Spleen (tissue), 11 donors: ENCODE measurements at regions not wholly inside any gene's neighbourhood (a gene's known extent, or its start where the extent isn't known, plus 50 kb on each side); places are given as distances from the start of the nearest gene placed in this dataset.
A peak's percentile ranks its signal among the peaks of the same experiment; 100 is the strongest.

Experiments used
- DNase-seq: peaks from one replicate; pipeline ENCODE4 v3.0.0-alpha.2; 2020
- H3K27ac ChIP-seq, 8 donors: fragments of 200-600 bp; sonication (generic) in 7 of 8; 1 replicate in 4 of 8; 2 replicates in 4 of 8; pipeline versions ENCODE4 v1.5.0 to v1.8.0; 2016 to 2021; ENCODE audit warnings: inconsistent platforms in 4 of 8, mild to moderate bottlenecking in 4 of 8, moderate library complexity in 1 of 8
- H3K27me3 ChIP-seq, 7 donors: fragments of 200-600 bp; sonication (generic) in 6 of 7; replicated peaks in 1 of 7; 1 replicate in 4 of 7; 2 replicates in 3 of 7; pipeline versions ENCODE4 v1.5.0 to v1.8.0; 2016 to 2021; ENCODE audit warnings: inconsistent platforms in 3 of 7, mild to moderate bottlenecking in 1 of 7
- H3K36me3 ChIP-seq, 6 donors: fragments of 200-600 bp; sonication (generic) in 5 of 6; 1 replicate in 4 of 6; 2 replicates in 2 of 6; pipeline versions ENCODE4 v1.5.0 to v1.8.0; 2016 to 2021; ENCODE audit warnings: inconsistent platforms in 2 of 6
- H3K4me1 ChIP-seq, 6 donors: fragments of 200-600 bp; sonication (generic) in 5 of 6; 1 replicate in 3 of 6; 2 replicates in 3 of 6; pipeline versions ENCODE4 v1.5.0 to v1.8.0; 2016 to 2021; ENCODE audit warnings: inconsistent platforms in 3 of 6
- H3K4me3 ChIP-seq, 8 donors: fragments of 200-600 bp; sonication (generic) in 7 of 8; 1 replicate in 4 of 8; 2 replicates in 4 of 8; pipeline versions ENCODE4 v1.5.0 to v1.8.0; 2016 to 2021; ENCODE audit warnings: inconsistent platforms in 4 of 8, mild to moderate bottlenecking in 4 of 8, moderate library complexity in 2 of 8
- H3K9me3 ChIP-seq, 8 donors: fragments of 200-600 bp; sonication (generic) in 7 of 8; 1 replicate in 4 of 8; 2 replicates in 4 of 8; pipeline versions ENCODE4 v1.5.0 to v1.8.0; 2016 to 2021; ENCODE audit warnings: inconsistent platforms in 4 of 8
- CTCF ChIP-seq, 11 experiments: fragments of 200-600 bp in 7 of 11; fragments of 450-650 bp in 4 of 11; sonication (generic) in 4 of 11; IDR thresholded peaks in 8 of 11; conservative IDR thresholded peaks in 3 of 11; 1 replicate in 7 of 11; 2 replicates in 4 of 11; pipeline versions ENCODE4 v1.4.0 to v1.8.0; 2016 to 2021; ENCODE audit warnings: antibody characterized with exemption in 11 of 11, inconsistent platforms in 4 of 11, mild to moderate bottlenecking in 1 of 11
- POLR2A ChIP-seq, 3 donors: fragments of 450-650 bp; IDR thresholded peaks; one replicate each; pipeline ENCODE4 v1.5.1; 2017; ENCODE audit warnings: antibody characterized with exemption in 3 of 3, mild to moderate bottlenecking in 1 of 3
- POLR2AphosphoS5 ChIP-seq, 3 donors: sonication (generic); formaldehyde crosslinking; IDR thresholded peaks; one replicate each; pipeline ENCODE4 v1.5.1; 2017; ENCODE audit warnings: antibody characterized with exemption in 3 of 3
- WGBS, 5 donors: extraction: QIAGEN DNeasy Blood & Tissue Kit in 3 of 5; methylation state at CpG; one replicate each; pipeline versions ENCODE4 v1.1.5 to v1.1.7; 2013 to 2018; 5-methylcytosine and 5-hydroxymethylcytosine counted together
- intact Hi-C: fragments of 100-400 bp; cut with DNase I; formaldehyde crosslinking; loops from one replicate; pipeline ENCODE4 v1.15.0; 2023; ENCODE audit warnings: low total_unique reads
- donor health status: healthy with polysubstance abuse.
- donor health status: DM: no; HTN: no; CAD: no; lungs with moderate emphysema.
- donor health status: DM: no; HTN: no; CAD: no.
- donor health status: Bipolar disorder and iron deficiency.
- donor health status: healthy.
- donor health status: DM: no; HTN: no; CAD: no.
- donor health status: DM: yes; HTN: yes; CAD: no.

DNA sequence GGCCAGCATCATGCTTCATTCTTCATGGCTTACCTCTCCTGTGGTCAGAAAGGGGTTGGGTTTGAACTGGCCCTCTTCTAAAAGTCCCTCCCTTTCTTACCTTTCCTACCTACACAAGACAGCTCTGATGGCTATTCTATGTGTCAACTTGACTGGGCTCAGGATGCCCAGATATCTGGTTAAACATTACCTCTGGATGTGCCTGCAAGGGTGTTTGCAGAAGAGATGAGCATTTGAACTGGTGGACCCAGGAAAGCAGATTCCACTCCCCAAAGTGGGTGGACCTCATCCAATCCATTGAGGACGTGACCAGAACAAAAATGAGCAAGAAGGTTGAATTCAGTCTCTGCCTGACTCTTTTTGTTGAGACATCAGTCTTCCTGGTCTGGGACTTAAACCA lies 79.0 kb upstream of the TCF7L2 start:
- intact Hi-C loops: no loop called here

GRCh38 chr10:112872728-112873127 lies 77.3 kb upstream of the TCF7L2 start:
- intact Hi-C loops: no loop called here

More for the DNA sequence above, 79.0 kb upstream of the TCF7L2 start:
- H3K9me3 ChIP-seq: peaks cover 0 to 23% (median 14%) of the 10 kb centered on the region in 8 donors
- H3K4me1 ChIP-seq: peaks cover 0 to 3% (median 0%) of the 10 kb centered on the region in 6 donors
- H3K4me3 ChIP-seq: no peak overlapping the region
- H3K27ac ChIP-seq: no peak overlapping the region
- H3K36me3 ChIP-seq: no peaks in the 10 kb centered on the region
- DNase-seq: no peak
- WGBS, 5 donors: 61 to 100% (median 79%) methylated on average over 1 of the region's 1 CpG
- no peak for TF ChIP-seq POLR2AphosphoS5 (IDR thresholded peaks at IDR 0.05)
- no peak for TF ChIP-seq POLR2A (IDR thresholded peaks at IDR 0.05)
- no peak for TF ChIP-seq CTCF (IDR thresholded peaks at IDR 0.05 in 8 of 11, conservative IDR thresholded peaks at IDR 0.05 in 3 of 11)
- H3K27me3 ChIP-seq: no peaks in the 10 kb centered on the region

GRCh38 chr10:112873541-112873940 lies 76.5 kb upstream of the TCF7L2 start:
- 67 to 97% (median 89%) methylated on average over 1 of the region's 1 CpG for WGBS, 5 donors
- no peaks in the 10 kb centered on the region for H3K27me3 ChIP-seq
- H3K36me3 ChIP-seq: no peaks in the 10 kb centered on the region
- DNase-seq: no peak
- H3K4me3 ChIP-seq: no peak overlapping the region
- H3K27ac ChIP-seq: no peak overlapping the region
- intact Hi-C loops: no loop called here
- peaks cover 0 to 23% (median 14%) of the 10 kb centered on the region in 8 donors for H3K9me3 ChIP-seq
- peaks cover 0 to 8% (median 0%) of the 10 kb centered on the region in 6 donors for H3K4me1 ChIP-seq
- no peak for TF ChIP-seq CTCF (IDR thresholded peaks at IDR 0.05 in 8 of 11, conservative IDR thresholded peaks at IDR 0.05 in 3 of 11)
- TF ChIP-seq POLR2AphosphoS5 (IDR thresholded peaks at IDR 0.05): no peak
- TF ChIP-seq POLR2A (IDR thresholded peaks at IDR 0.05): no peak

More at GRCh38 chr10:112872728-112873127, 77.3 kb upstream of the TCF7L2 start:
- Histone ChIP-seq H3K9me3 (peaks cover 0 to 23% (median 14%) of the 10 kb centered on the region in 8 donors), H3K4me3 (no peak overlapping the region), H3K4me1 (peaks cover 0 to 8% (median 0%) of the 10 kb centered on the region in 6 donors), H3K27me3 (no peaks in the 10 kb centered on the region), H3K36me3 (no peaks in the 10 kb centered on the region), H3K27ac (no peak overlapping the region)
- TF ChIP-seq CTCF (IDR thresholded peaks at IDR 0.05 in 8 of 11, conservative IDR thresholded peaks at IDR 0.05 in 3 of 11) (peak in 1 of 11 experiments; percentile 6), POLR2AphosphoS5 (IDR thresholded peaks at IDR 0.05) (no peak), POLR2A (IDR thresholded peaks at IDR 0.05) (no peak)
- DNase-seq: no peak
- 84 to 98% (median 87%) methylated on average over 1 of the region's 1 CpG for WGBS, 5 donors

DNA sequence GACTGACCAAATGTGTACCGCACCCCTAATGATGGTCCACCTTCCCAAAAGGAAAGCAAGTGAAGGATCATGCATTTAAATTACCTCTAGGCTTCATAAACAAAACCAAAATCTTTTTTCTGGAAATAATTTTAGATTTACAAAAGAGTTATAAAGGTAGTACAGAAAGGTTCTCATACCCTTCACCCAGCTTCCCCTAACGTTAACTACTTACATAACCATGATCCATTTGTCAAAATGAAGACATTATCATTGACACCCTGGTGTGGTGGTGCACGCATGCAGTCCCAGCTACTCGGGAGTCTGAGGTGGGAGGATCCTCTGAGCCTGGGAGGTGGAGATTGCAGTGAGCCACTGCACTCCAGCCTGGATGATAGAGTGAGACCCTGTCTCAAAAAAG lies 75.1 kb upstream of the TCF7L2 start:
- DNase-seq: no peak
- no peak for TF ChIP-seq CTCF (IDR thresholded peaks at IDR 0.05 in 8 of 11, conservative IDR thresholded peaks at IDR 0.05 in 3 of 11)
- H3K27me3 ChIP-seq: no peaks in the 10 kb centered on the region
- H3K36me3 ChIP-seq: no peaks in the 10 kb centered on the region
- no peak overlapping the region for H3K27ac ChIP-seq
- H3K4me3 ChIP-seq: no peak overlapping the region
- H3K4me1 ChIP-seq: peaks cover 0 to 8% (median 0%) of the 10 kb centered on the region in 6 donors
- peaks cover 0 to 23% (median 14%) of the 10 kb centered on the region in 8 donors for H3K9me3 ChIP-seq
- intact Hi-C loops: no loop called here
- WGBS, 5 donors: 85 to 98% (median 90%) methylated on average over 4 of the region's 4 CpGs
